ENCODE measurements at regions not wholly inside any gene's neighbourhood (a gene's known extent, or its start where the extent isn't known, plus 50 kb on each side); places are given as distances from the start of the nearest gene placed in this dataset.

GRCh38 chr14:23785208-23785607 lies 149.0 kb downstream of the DHRS2 start:
- H3K4me3 ChIP-seq = no peak overlapping the region
- no peak for TF ChIP-seq EP300 (IDR thresholded peaks at IDR 0.05)
- TF ChIP-seq CTCF (IDR thresholded peaks at IDR 0.05) = no peak
- TF ChIP-seq POLR2A (IDR thresholded peaks at IDR 0.05) = no peak
- no peak for TF ChIP-seq POLR2AphosphoS5 (IDR thresholded peaks at IDR 0.05)
- no peaks in the 10 kb centered on the region for H3K27me3 ChIP-seq
- H3K9me3 ChIP-seq = no peaks in the 10 kb centered on the region
- H3K36me3 ChIP-seq = no peaks in the 10 kb centered on the region
- intact Hi-C loops (cut with DNase I; ENCODE audit: low total_unique reads) = no loop called here
- WGBS, 5 donors = 90 to 97% (median 93%) methylated on average over 1 of the region's 1 CpG
- no peak for DNase-seq
- H3K27ac ChIP-seq = no peak overlapping the region
- no peaks in the 10 kb centered on the region for H3K4me1 ChIP-seq

GRCh38 chr14:23787436-23787835 lies 151.3 kb downstream of the DHRS2 start:
- Histone ChIP-seq H3K4me3 (no peak overlapping the region), H3K36me3 (no peaks in the 10 kb centered on the region), H3K27me3 (no peaks in the 10 kb centered on the region), H3K4me1 (no peaks in the 10 kb centered on the region), H3K27ac (no peak overlapping the region), H3K9me3 (no peaks in the 10 kb centered on the region)
- no peak for TF ChIP-seq POLR2A (IDR thresholded peaks at IDR 0.05)
- no peak for TF ChIP-seq POLR2AphosphoS5 (IDR thresholded peaks at IDR 0.05)
- TF ChIP-seq EP300 (IDR thresholded peaks at IDR 0.05) = no peak
- no peak for TF ChIP-seq CTCF (IDR thresholded peaks at IDR 0.05)
- 79 to 90% (median 85%) methylated on average over 1 of the region's 1 CpG for WGBS, 5 donors
- intact Hi-C loops (cut with DNase I; ENCODE audit: low total_unique reads) = no loop called here
- no peak for DNase-seq

- H3K4me1 ChIP-seq = no peaks in the 10 kb centered on the region
- no peaks in the 10 kb centered on the region for H3K9me3 ChIP-seq
- H3K36me3 ChIP-seq = no peaks in the 10 kb centered on the region
- H3K27me3 ChIP-seq = no peaks in the 10 kb centered on the region
- no peak for TF ChIP-seq POLR2AphosphoS5 (IDR thresholded peaks at IDR 0.05)
- TF ChIP-seq EP300 (IDR thresholded peaks at IDR 0.05) = no peak
- TF ChIP-seq POLR2A (IDR thresholded peaks at IDR 0.05) = no peak
- no peak for TF ChIP-seq CTCF (IDR thresholded peaks at IDR 0.05)
- intact Hi-C loops (cut with DNase I; ENCODE audit: low total_unique reads) = no loop called here
- no peak overlapping the region for H3K4me3 ChIP-seq
- 59 to 89% (median 73%) methylated on average over 1 of the region's 1 CpG for WGBS, 5 donors
- no peak for DNase-seq
- H3K27ac ChIP-seq = no peak overlapping the region
Observed at GRCh38 chr14:23789696-23790095, 153.5 kb downstream of the DHRS2 start.

DNA sequence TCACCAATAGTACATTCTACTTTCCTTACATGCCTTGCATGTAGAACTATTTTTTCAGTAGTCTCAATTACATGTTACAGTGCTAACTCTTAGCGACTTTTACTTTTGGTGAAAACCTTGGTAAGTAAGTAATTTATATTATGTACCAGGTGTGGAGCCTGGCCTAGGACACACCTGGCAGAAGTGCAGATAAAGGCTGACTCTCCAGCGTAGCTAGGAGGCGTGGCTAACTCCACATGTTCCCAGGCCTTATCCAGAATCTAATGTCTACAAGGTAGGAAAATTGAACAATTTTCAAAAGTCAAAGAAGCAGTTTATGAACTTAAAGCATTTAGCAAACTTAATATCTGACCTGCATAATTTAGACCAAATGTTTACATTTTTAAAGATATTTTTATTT lies 157.4 kb downstream of the DHRS2 start:
- Histone ChIP-seq H3K9me3 (no peaks in the 10 kb centered on the region), H3K27ac (no peak overlapping the region), H3K4me3 (no peak overlapping the region), H3K4me1 (no peaks in the 10 kb centered on the region), H3K36me3 (no peaks in the 10 kb centered on the region), H3K27me3 (no peaks in the 10 kb centered on the region)
- 33 to 73% (median 42%) methylated on average over 3 of the region's 3 CpGs for WGBS, 5 donors
- no peak for TF ChIP-seq POLR2A (IDR thresholded peaks at IDR 0.05)
- no peak for TF ChIP-seq EP300 (IDR thresholded peaks at IDR 0.05)
- no peak for TF ChIP-seq POLR2AphosphoS5 (IDR thresholded peaks at IDR 0.05)
- TF ChIP-seq CTCF (IDR thresholded peaks at IDR 0.05) = no peak
- intact Hi-C loops (cut with DNase I; ENCODE audit: low total_unique reads) = no loop called here
- peak; percentile 10 to 29 for DNase-seq

Measured in stomach (tissue), 8 donors.